Neural cell (in vitro differentiated cells): ENCODE measurements at regions not wholly inside any gene's neighbourhood (a gene's known extent, or its start where the extent isn't known, plus 50 kb on each side); places are given as distances from the start of the nearest gene placed in this dataset.

ENCODE experiments used
- CTCF ChIP-seq: fragments of 450-650 bp; IDR thresholded peaks from 2 replicates; pipeline ENCODE4 v1.5.1; 2014; ENCODE audit warnings: antibody characterized with exemption, mild to moderate bottlenecking, moderate library complexity; ENCODE audit not compliant: poor library complexity, severe bottlenecking
- EZH2 ChIP-seq: fragments of 200-600, 300-800 bp; shearing (Covaris generic), sonication (generic); IDR thresholded peaks from 2 replicates; pipeline ENCODE4 v1.6.1; 2014; ENCODE audit warnings: antibody characterized with exemption, low read length, borderline replicate concordance, mild to moderate bottlenecking; ENCODE audit not compliant: insufficient read depth, poor library complexity, severe bottlenecking
- MXI1 ChIP-seq: fragments of 450-650 bp; conservative IDR thresholded peaks from 2 replicates; pipeline ENCODE4 v1.6.1; 2014; ENCODE audit warnings: antibody characterized with exemption, mild to moderate bottlenecking; ENCODE audit not compliant: poor library complexity, severe bottlenecking
- POLR2AphosphoS5 ChIP-seq: IDR thresholded peaks from 2 replicates; pipeline ENCODE4 v1.6.1; 2012
- RAD21 ChIP-seq: fragments of 450-650 bp; conservative IDR thresholded peaks from 2 replicates; pipeline ENCODE4 v1.6.1; 2014; ENCODE audit warnings: antibody characterized with exemption, mild to moderate bottlenecking, moderate library complexity
- SMC3 ChIP-seq: fragments of 450-650 bp; conservative IDR thresholded peaks from 2 replicates; pipeline ENCODE4 v1.6.1; 2014; ENCODE audit warnings: antibody characterized with exemption, mild to moderate bottlenecking, moderate library complexity; ENCODE audit not compliant: poor library complexity
- TAF1 ChIP-seq: IDR thresholded peaks from 2 replicates; pipeline ENCODE4 v1.6.1; 2012; ENCODE audit warnings: low read depth

GRCh38 chr7:155221547-155221946, 76.1 kb upstream of the INSIG1 start:
- no peak for TF ChIP-seq CTCF
- TF ChIP-seq RAD21: no peak
- no peak for TF ChIP-seq MXI1
- TF ChIP-seq TAF1: no peak
- no peak for TF ChIP-seq EZH2
- TF ChIP-seq SMC3: no peak
- no peak for TF ChIP-seq POLR2AphosphoS5
